HEK293 (cell line): ENCODE measurements at regions not wholly inside any gene's neighbourhood (a gene's known extent, or its start where the extent isn't known, plus 50 kb on each side); places are given as distances from the start of the nearest gene placed in this dataset.
"Not testable (repeated sequence)": the region's sequence is repeated elsewhere in the genome, so short reads cannot be mapped to it uniquely, and the experiment has no call there.

Source experiments
- CTCF ChIA-PET: fragments of 350-600 bp; formaldehyde crosslinking; extraction: SDS; loops from one replicate; lab custom pipeline; 2021; ENCODE audit warnings: antibody characterized with exemption; lab: Yijun Ruan, JAX
- POLR2A ChIA-PET: fragments of 300-600 bp; formaldehyde crosslinking; extraction: SDS; loops from one replicate; lab custom pipeline; 2020; ENCODE audit warnings: antibody characterized with exemption, inconsistent platforms; lab: Yijun Ruan, JAX
- H3K27ac ChIP-seq: fragments of 200-500 bp; sonication (Bioruptor generic); 2 replicates; pipeline ENCODE4 v1.5.1; 2014; ENCODE audit warnings: low read depth, low read length, control low read depth, inconsistent platforms; ENCODE audit errors: extremely low read depth
- H3K36me3 ChIP-seq, 2 experiments: fragments of 200-500 bp in 1 of 2; sonication (Bioruptor generic) in 1 of 2; 1 replicate in 1 of 2; 2 replicates in 1 of 2; pipeline ENCODE4 v1.5.1; 2014 to 2017; ENCODE audit warnings: inconsistent platforms in 2 of 2, low read length in 2 of 2; ENCODE audit not compliant: control insufficient read depth in 2 of 2, insufficient read depth in 1 of 2
- H3K4me1 ChIP-seq: fragments of 200-500 bp; sonication (Bioruptor generic); 2 replicates; pipeline ENCODE4 v1.5.1; 2014; ENCODE audit warnings: mild to moderate bottlenecking, low read length, inconsistent platforms; ENCODE audit not compliant: control insufficient read depth, insufficient read depth
- H3K4me3 ChIP-seq: 2 replicates; pipeline ENCODE4 v1.5.1; 2011; ENCODE audit warnings: low read depth, mild to moderate bottlenecking, control low read depth, low read length, moderate library complexity
- H3K9me3 ChIP-seq: fragments of 200-500 bp; sonication (Bioruptor generic); 2 replicates; pipeline ENCODE4 v1.5.1; 2014; ENCODE audit warnings: low read depth, low read length, inconsistent platforms; ENCODE audit not compliant: control insufficient read depth, insufficient read depth
- PRDM2 ChIP-seq: fragments of 450-650 bp; formaldehyde crosslinking; IDR thresholded peaks from 2 replicates; pipeline ENCODE4 v1.5.1; 2016; ENCODE audit warnings: missing biosample characterization, missing genetic modification characterization, borderline replicate concordance
- SP7 ChIP-seq: fragments of 450-650 bp; formaldehyde crosslinking; IDR thresholded peaks from 2 replicates; pipeline ENCODE4 v1.5.1; 2016; ENCODE audit warnings: missing biosample characterization, missing genetic modification characterization
- ZBTB44 ChIP-seq: fragments of 450-650 bp; IDR thresholded peaks from 2 replicates; pipeline ENCODE4 v1.5.1; 2018; ENCODE audit warnings: missing biosample characterization, mild to moderate bottlenecking, missing genetic modification characterization
- ZBTB6 ChIP-seq: fragments of 450-650 bp; formaldehyde crosslinking; IDR thresholded peaks from 2 replicates; pipeline ENCODE4 v1.5.1; 2017; ENCODE audit warnings: missing biosample characterization, missing genetic modification characterization
- ZFP69B ChIP-seq: fragments of 450-650 bp; formaldehyde crosslinking; IDR thresholded peaks from 2 replicates; pipeline ENCODE4 v1.5.1; 2016; ENCODE audit warnings: missing biosample characterization, missing genetic modification characterization
- ZNF2 ChIP-seq: fragments of 450-650 bp; formaldehyde crosslinking; IDR thresholded peaks from 2 replicates; pipeline ENCODE4 v1.5.1; 2016; ENCODE audit warnings: missing biosample characterization, missing genetic modification characterization
- ZNF24 ChIP-seq: fragments of 450-650 bp; formaldehyde crosslinking; IDR thresholded peaks from 2 replicates; pipeline ENCODE4 v1.5.1; 2016; ENCODE audit warnings: missing biosample characterization, missing genetic modification characterization
- ZNF248 ChIP-seq: fragments of 450-650 bp; formaldehyde crosslinking; IDR thresholded peaks from 2 replicates; pipeline ENCODE4 v1.5.1; 2017; ENCODE audit warnings: missing biosample characterization, missing genetic modification characterization
- ZNF366 ChIP-seq: fragments of 450-650 bp; formaldehyde crosslinking; conservative IDR thresholded peaks from 2 replicates; pipeline ENCODE4 v1.5.1; 2016; ENCODE audit warnings: missing biosample characterization, missing genetic modification characterization
- ZNF571 ChIP-seq: fragments of 450-650 bp; formaldehyde crosslinking; IDR thresholded peaks from 2 replicates; pipeline ENCODE4 v1.5.0; 2017; ENCODE audit warnings: missing biosample characterization, missing genetic modification characterization
- ZNF623 ChIP-seq: fragments of 450-650 bp; formaldehyde crosslinking; IDR thresholded peaks from 2 replicates; pipeline ENCODE4 v1.5.1; 2016; ENCODE audit warnings: missing biosample characterization, missing genetic modification characterization
- ZNF626 ChIP-seq: fragments of 450-650 bp; sonication (Bioruptor Pico); formaldehyde crosslinking; IDR thresholded peaks from 2 replicates; pipeline ENCODE4 v1.5.1; 2018; ENCODE audit warnings: missing biosample characterization, missing genetic modification characterization, inconsistent platforms
- ZNF768 ChIP-seq: fragments of 450-650 bp; formaldehyde crosslinking; IDR thresholded peaks from 2 replicates; pipeline ENCODE4 v1.5.1; 2018; ENCODE audit warnings: missing biosample characterization, mild to moderate bottlenecking, missing genetic modification characterization
- ZNF776 ChIP-seq: fragments of 450-650 bp; formaldehyde crosslinking; IDR thresholded peaks from 2 replicates; pipeline ENCODE4 v1.5.0; 2017; ENCODE audit warnings: missing biosample characterization, missing genetic modification characterization, borderline replicate concordance
- ZNF792 ChIP-seq: fragments of 450-650 bp; formaldehyde crosslinking; IDR thresholded peaks from 2 replicates; pipeline ENCODE4 v1.5.1; 2016; ENCODE audit warnings: missing biosample characterization, missing genetic modification characterization
- ZSCAN16 ChIP-seq: fragments of 450-650 bp; formaldehyde crosslinking; IDR thresholded peaks from 2 replicates; pipeline ENCODE4 v1.5.1; 2016; ENCODE audit warnings: missing biosample characterization, missing genetic modification characterization

GRCh38 chr11:60615497-60615896 is 83.9 kb upstream of the MS4A8 start:
- H3K4me3 ChIP-seq, result no peak overlapping the region
- CTCF ChIA-PET, result no interaction called here
- no peaks in the 10 kb centered on the region for H3K9me3 ChIP-seq
- H3K4me1 ChIP-seq, result no peaks in the 10 kb centered on the region
- H3K27ac ChIP-seq, result no peak overlapping the region
- H3K36me3 ChIP-seq, result no peaks in the 10 kb centered on the region
- TF ChIP-seq ZNF571 (tag by site-specific recombination) (no peak), ZNF2 (no peak), ZNF768 (tag by site-specific recombination) (no peak), ZNF623 (tag by site-specific recombination) (no peak), ZNF776 (tag by site-specific recombination) (no peak), ZNF366 (tag by site-specific recombination) (no peak), ZBTB6 (tag by site-specific recombination) (no peak), ZFP69B (tag by site-specific recombination) (no peak), ZNF24 (tag by site-specific recombination) (no peak), ZBTB44 (tag by site-specific recombination) (no peak), ZNF792 (tag by site-specific recombination) (no peak), PRDM2 (tag by site-specific recombination) (no peak), ZNF626 (no peak), ZNF248 (tag by site-specific recombination) (no peak), ZSCAN16 (no peak), SP7 (tag by site-specific recombination) (no peak)
- POLR2A ChIA-PET, result no interaction called here

DNA sequence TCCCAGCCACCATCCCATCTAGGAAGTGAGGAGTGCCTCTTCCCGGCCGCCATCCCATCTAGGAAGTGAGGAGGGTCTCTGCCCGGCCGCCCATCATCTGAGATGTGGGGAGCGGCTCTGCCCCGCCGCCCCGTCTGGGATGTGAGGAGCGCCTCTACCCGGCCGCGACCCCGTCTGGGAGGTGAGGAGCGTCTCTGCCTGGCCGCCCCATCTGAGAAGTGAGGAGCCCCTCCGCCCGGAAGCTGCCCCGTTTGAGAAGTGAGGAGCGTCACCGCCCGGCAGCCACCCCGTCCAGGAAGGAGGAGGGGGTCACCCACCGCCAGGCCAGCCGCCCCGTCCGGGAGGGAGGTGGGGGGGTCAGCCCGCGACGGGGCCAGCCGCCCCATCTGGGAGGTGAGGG is 77.5 kb upstream of the MS4A8 start:
- H3K4me3 ChIP-seq, CTCF ChIA-PET, POLR2A ChIA-PET, H3K27ac ChIP-seq, H3K4me1 ChIP-seq, H3K36me3 ChIP-seq, H3K9me3 ChIP-seq: not testable (repeated sequence)

DNA sequence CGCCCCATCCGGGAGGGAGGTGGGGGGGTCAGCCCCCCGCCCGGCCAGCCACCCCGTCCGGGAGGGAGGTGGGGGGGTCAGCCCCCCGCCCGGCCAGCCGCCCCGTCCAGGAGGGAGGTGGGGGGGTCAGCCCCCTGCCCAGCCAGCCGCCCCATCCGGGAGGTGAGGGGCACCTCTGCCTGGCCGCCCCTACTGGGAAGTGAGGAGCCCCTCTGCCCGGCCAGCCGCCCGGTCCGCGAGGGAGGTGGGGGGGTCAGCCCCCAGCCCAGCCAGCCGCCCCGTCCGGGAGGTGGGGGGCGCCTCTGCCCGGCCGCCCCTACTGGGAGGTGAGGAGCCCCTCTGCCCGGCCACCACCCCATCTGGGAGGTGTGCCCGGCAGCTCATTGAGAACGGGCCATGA is 76.6 kb upstream of the MS4A8 start:
- H3K4me1 ChIP-seq, H3K27ac ChIP-seq, H3K9me3 ChIP-seq, POLR2A ChIA-PET, CTCF ChIA-PET, H3K4me3 ChIP-seq, H3K36me3 ChIP-seq: not testable (repeated sequence)
